ENCODE measurements at regions not wholly inside any gene's neighbourhood (a gene's known extent, or its start where the extent isn't known, plus 50 kb on each side); places are given as distances from the start of the nearest gene placed in this dataset.

- peak; percentile 27 for DNase-seq
These were observed 80.5 kb upstream of the AFF3 start for GRCh38 chr2:100222844-100223243.

- DNase-seq, result no peak
These were observed 76.2 kb upstream of the AFF3 start for GRCh38 chr2:100218552-100218951.

GRCh38 chr2:100217323-100217722 lies 74.9 kb upstream of the AFF3 start:
- no peak for DNase-seq

GRCh38 chr2:100216015-100216414 lies 73.6 kb upstream of the AFF3 start:
- DNase-seq, result no peak

- no peak for DNase-seq
These were observed 73.0 kb upstream of the AFF3 start for GRCh38 chr2:100215371-100215770.

GRCh38 chr2:100214265-100214971 lies 72.0 kb upstream of the AFF3 start:
- DNase-seq, result no peak

- no peak for DNase-seq
These were observed 71.2 kb upstream of the AFF3 start for GRCh38 chr2:100213595-100213994.

- DNase-seq, result no peak
These were observed 70.5 kb upstream of the AFF3 start for GRCh38 chr2:100212850-100213249.

GRCh38 chr2:100211521-100211920 lies 69.1 kb upstream of the AFF3 start:
- no peak for DNase-seq

- DNase-seq, result peak; percentile 15
These were observed 65.9 kb upstream of the AFF3 start for GRCh38 chr2:100208141-100208770.

- no peak for DNase-seq
These were observed 65.1 kb upstream of the AFF3 start for GRCh38 chr2:100207411-100207885.

- peak; percentile 68 for DNase-seq
These were observed 64.4 kb upstream of the AFF3 start for GRCh38 chr2:100206731-100207255.

- no peak for DNase-seq
These were observed 62.8 kb upstream of the AFF3 start for GRCh38 chr2:100205174-100205573.

- no peak for DNase-seq
These were observed 60.2 kb upstream of the AFF3 start for GRCh38 chr2:100202567-100202966.

- no peak for DNase-seq
These were observed 58.6 kb upstream of the AFF3 start for GRCh38 chr2:100200985-100201384.

GRCh38 chr2:100199421-100199820 lies 57.0 kb upstream of the AFF3 start:
- no peak for DNase-seq

GRCh38 chr2:100198461-100199230 lies 56.3 kb upstream of the AFF3 start:
- no peak for DNase-seq

- peak; percentile 10 for DNase-seq
These were observed 55.3 kb upstream of the AFF3 start for GRCh38 chr2:100197631-100198153.

- DNase-seq, result no peak
These were observed 54.5 kb upstream of the AFF3 start for GRCh38 chr2:100196786-100197494.

GRCh38 chr2:100195942-100196341 lies 53.6 kb upstream of the AFF3 start:
- DNase-seq, result no peak

- DNase-seq, result no peak
These were observed 52.6 kb upstream of the AFF3 start for GRCh38 chr2:100194951-100195350.

GRCh38 chr2:100193291-100193710 lies 50.9 kb upstream of the AFF3 start:
- DNase-seq, result no peak

GRCh38 chr2:100192825-100193224 lies 50.4 kb upstream of the AFF3 start:
- DNase-seq, result no peak
